AG10803 (cell line): ENCODE measurements at regions not wholly inside any gene's neighbourhood (a gene's known extent, or its start where the extent isn't known, plus 50 kb on each side); places are given as distances from the start of the nearest gene placed in this dataset.
A peak's percentile ranks its signal among the peaks of the same experiment; 100 is the strongest.

Source experiments
- DNase-seq: peaks from one replicate; pipeline ENCODE4 v3.0.0; 2010; ENCODE audit warnings: low read depth
- H3K4me3 ChIP-seq: 2 replicates; pipeline ENCODE4 v1.5.1; 2011; ENCODE audit warnings: mild to moderate bottlenecking, low read length, control low read depth
- CTCF ChIP-seq: conservative IDR thresholded peaks from 2 replicates; pipeline ENCODE4 v1.5.1; 2011; ENCODE audit warnings: mild to moderate bottlenecking, low read length, control low read depth, inconsistent platforms

DNA sequence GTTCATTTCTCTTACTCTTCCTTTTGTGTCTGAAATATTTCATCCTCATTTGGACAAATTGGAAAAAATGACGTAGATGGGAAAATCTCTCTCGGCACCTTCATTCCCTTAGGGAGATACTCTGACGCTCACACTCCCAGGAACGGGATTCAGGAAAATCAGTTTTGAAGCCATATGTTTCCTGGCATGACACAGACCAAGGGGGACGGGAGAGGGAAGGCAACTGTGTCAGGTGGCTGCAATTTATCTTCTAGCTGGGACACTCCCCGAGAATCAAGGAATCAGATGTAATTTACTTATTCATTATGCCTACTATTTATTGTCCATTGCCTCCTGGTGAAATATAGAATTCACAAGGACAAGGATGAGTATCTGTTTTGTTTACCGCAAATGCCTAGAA, 65.5 kb downstream of the IRX5 start:
- DNase-seq: no peak
- TF ChIP-seq CTCF: no peak
- no peak overlapping the region for H3K4me3 ChIP-seq

GRCh38 chr16:54998834-54999233, 68.2 kb downstream of the IRX5 start:
- TF ChIP-seq CTCF: no peak
- no peak for DNase-seq
- H3K4me3 ChIP-seq: no peak overlapping the region

GRCh38 chr16:54999481-54999880, 68.8 kb downstream of the IRX5 start:
- DNase-seq: no peak
- no peak for TF ChIP-seq CTCF
- no peak overlapping the region for H3K4me3 ChIP-seq

DNA sequence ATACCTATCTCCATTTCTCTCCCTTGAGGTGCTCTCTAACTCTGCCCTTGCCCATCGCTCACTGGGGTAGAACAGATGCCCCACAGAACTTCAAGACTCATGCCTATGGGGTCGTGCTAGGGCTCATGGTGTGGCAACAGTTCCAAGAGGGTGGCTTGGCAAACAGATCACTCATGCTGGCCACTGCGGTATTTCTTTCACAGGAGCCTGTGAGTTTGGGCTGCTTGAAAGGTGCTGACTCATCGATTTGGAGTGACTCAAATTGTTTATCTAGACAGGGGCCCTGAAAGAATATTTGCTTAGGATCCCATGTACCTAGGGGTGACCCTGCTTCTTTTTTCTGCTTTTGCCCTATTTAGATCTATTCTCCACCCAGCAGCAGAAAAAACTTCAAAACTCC, 69.9 kb downstream of the IRX5 start:
- no peak for TF ChIP-seq CTCF
- no peak overlapping the region for H3K4me3 ChIP-seq
- peak; percentile 45 for DNase-seq

GRCh38 chr16:55001931-55002330, 71.3 kb downstream of the IRX5 start:
- peak; percentile 49 for DNase-seq
- TF ChIP-seq CTCF: no peak
- no peak overlapping the region for H3K4me3 ChIP-seq

DNA sequence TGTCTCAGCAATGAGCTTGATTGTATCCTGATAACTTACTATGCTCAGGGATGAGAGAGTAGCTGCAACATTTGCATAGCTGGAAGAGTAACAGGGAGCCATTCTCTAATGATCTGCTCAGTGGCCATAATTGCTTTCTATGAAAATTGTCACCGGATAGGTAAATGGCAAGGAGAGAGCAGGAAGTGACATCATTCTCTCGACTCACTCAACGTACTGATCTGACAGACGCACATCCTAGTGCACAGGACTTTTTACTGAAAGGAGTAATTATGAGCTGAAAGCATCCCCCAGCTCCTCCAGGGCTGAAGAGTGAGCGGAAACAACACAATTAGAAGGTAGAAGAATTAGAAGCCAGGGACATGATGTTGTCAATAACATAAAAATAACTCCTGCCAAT, 71.8 kb downstream of the IRX5 start:
- no peak overlapping the region for H3K4me3 ChIP-seq
- TF ChIP-seq CTCF: no peak
- DNase-seq: no peak

GRCh38 chr16:55003306-55003705, 72.6 kb downstream of the IRX5 start:
- no peak for TF ChIP-seq CTCF
- no peak overlapping the region for H3K4me3 ChIP-seq
- no peak for DNase-seq
